ENCODE measurements at regions not wholly inside any gene's neighbourhood (a gene's known extent, or its start where the extent isn't known, plus 50 kb on each side); places are given as distances from the start of the nearest gene placed in this dataset.

GRCh38 chr16:9188721-9189120 lies 97.3 kb downstream of the HAPSTR1 start:
- DNase-seq: no peak

GRCh38 chr16:9191274-9191850 lies 99.9 kb downstream of the HAPSTR1 start:
- DNase-seq: no peak

- DNase-seq: no peak
Observed at GRCh38 chr16:9192746-9193145, 101.3 kb downstream of the HAPSTR1 start.

- DNase-seq: no peak
Observed at GRCh38 chr16:9195287-9195686, 103.8 kb downstream of the HAPSTR1 start.

- no peak for DNase-seq
Observed at GRCh38 chr16:9197957-9198661, 106.7 kb downstream of the HAPSTR1 start.

- DNase-seq: no peak
Observed at GRCh38 chr16:9199311-9199710, 107.9 kb downstream of the HAPSTR1 start.

- DNase-seq: no peak
Observed at GRCh38 chr16:9199751-9200150, 108.3 kb downstream of the HAPSTR1 start.

- DNase-seq: no peak
Observed at GRCh38 chr16:9203956-9204355, 112.5 kb downstream of the HAPSTR1 start.

- DNase-seq: no peak
Observed at GRCh38 chr16:9205661-9206060, 114.2 kb downstream of the HAPSTR1 start.

GRCh38 chr16:9206156-9206555 lies 114.7 kb downstream of the HAPSTR1 start:
- no peak for DNase-seq

GRCh38 chr16:9212621-9213020 lies 121.2 kb downstream of the HAPSTR1 start:
- DNase-seq: no peak

- DNase-seq: no peak
Observed at GRCh38 chr16:9219813-9220212, 128.4 kb downstream of the HAPSTR1 start.

- DNase-seq: no peak
Observed at GRCh38 chr16:9225527-9226316, 134.3 kb downstream of the HAPSTR1 start.

GRCh38 chr16:9226924-9227323 lies 135.5 kb downstream of the HAPSTR1 start:
- DNase-seq: no peak

- no peak for DNase-seq
Observed at GRCh38 chr16:9231039-9231438, 139.6 kb downstream of the HAPSTR1 start.

GRCh38 chr16:9232102-9232770 lies 140.8 kb downstream of the HAPSTR1 start:
- no peak for DNase-seq

GRCh38 chr16:9235867-9236266 lies 144.4 kb downstream of the HAPSTR1 start:
- DNase-seq: no peak

- DNase-seq: no peak
Observed at GRCh38 chr16:9236319-9236718, 144.9 kb downstream of the HAPSTR1 start.

- DNase-seq: no peak
Observed at GRCh38 chr16:9238346-9238745, 146.9 kb downstream of the HAPSTR1 start.

GRCh38 chr16:9241177-9241576 lies 149.7 kb downstream of the HAPSTR1 start:
- no peak for DNase-seq

GRCh38 chr16:9248162-9248561 lies 156.7 kb downstream of the HAPSTR1 start:
- no peak for DNase-seq

- no peak for DNase-seq
Observed at GRCh38 chr16:9249534-9249933, 158.1 kb downstream of the HAPSTR1 start.

GRCh38 chr16:9251026-9251425 lies 159.6 kb downstream of the HAPSTR1 start:
- no peak for DNase-seq

GRCh38 chr16:9254863-9255262 lies 163.4 kb downstream of the HAPSTR1 start:
- DNase-seq: no peak
